GM12878 (cell line): ENCODE measurements at regions not wholly inside any gene's neighbourhood (a gene's known extent, or its start where the extent isn't known, plus 50 kb on each side); places are given as distances from the start of the nearest gene placed in this dataset.

Experiments
- ATAC-seq: fragments of 200-7000 bp; cut with Tn5 transposase; 3 replicates; pipeline ENCODE4 v1.9.1; 2020; ENCODE audit warnings: mild to moderate bottlenecking, moderate library complexity
- BruUV-seq: library from RNA; stranded (reverse); fragments of 400-500 nt; replicated peaks from 2 replicates; lab custom pipeline; 2021; lab: Mats Ljungman, UMichigan
- CTCF ChIA-PET: fragments of 300-600 bp; sonication (Branson Sonifier 250); formaldehyde crosslinking; extraction: SDS; loops from one replicate; lab custom pipeline; 2021; ENCODE audit warnings: inconsistent platforms; lab: Yijun Ruan, JAX
- POLR2A ChIA-PET: fragments of 350-600 bp; formaldehyde crosslinking; extraction: SDS; loops from one replicate; lab custom pipeline; 2021; ENCODE audit warnings: inconsistent platforms; lab: Charles Lee
- RAD21 ChIA-PET: fragments of 300-600 bp; sonication (Branson Sonifier 250); formaldehyde crosslinking; loops from one replicate; lab custom pipeline; 2023; ENCODE audit warnings: antibody characterized with exemption; ENCODE audit not compliant: unreplicated experiment; lab: Charles Lee
- SMC1A ChIA-PET: fragments of 300-600 bp; sonication (Branson Sonifier 250); formaldehyde crosslinking; loops from one replicate; lab custom pipeline; 2023; ENCODE audit not compliant: unreplicated experiment, uncharacterized antibody; lab: Charles Lee
- DNase-seq: peaks from one replicate; pipeline ENCODE4 v3.0.0-alpha.2; 2011; ENCODE audit warnings: low read depth, low spot score
- FAIRE-seq: peaks from 3 replicates; lab custom pipeline; 2011; peaks lifted over from hg19 to GRCh38; lab: Jason Lieb, UNC
- H2AFZ ChIP-seq: 2 replicates; pipeline ENCODE4 v1.6.0; 2011; ENCODE audit warnings: low read depth, low read length, control low read depth; ENCODE audit not compliant: control insufficient read depth
- H3K27ac ChIP-seq: 2 replicates; pipeline ENCODE4 v1.5.1; 2011; ENCODE audit warnings: control low read depth; ENCODE audit not compliant: control insufficient read depth, insufficient read depth
- H3K27me3 ChIP-seq, 2 experiments: replicated peaks in 1 of 2; 2 replicates each; pipeline versions ENCODE4 v1.6.0 to v1.6.1; 2011; ENCODE audit warnings: low read length in 1 of 2; ENCODE audit not compliant: control insufficient read depth in 2 of 2, insufficient read depth in 2 of 2
- H3K36me3 ChIP-seq, 2 experiments: 2 replicates each; pipeline ENCODE4 v1.5.1; 2011; ENCODE audit warnings: low read length in 1 of 2; ENCODE audit not compliant: control insufficient read depth in 2 of 2, insufficient read depth in 2 of 2
- H3K4me1 ChIP-seq: 2 replicates; pipeline ENCODE4 v1.6.1; 2011; ENCODE audit warnings: mild to moderate bottlenecking, low read length, moderate library complexity, mixed read lengths; ENCODE audit not compliant: control insufficient read depth, insufficient read depth
- H3K4me2 ChIP-seq: 2 replicates; pipeline ENCODE4 v1.6.0; 2011; ENCODE audit warnings: control low read depth; ENCODE audit not compliant: control insufficient read depth, insufficient read depth
- H3K4me3 ChIP-seq: fragments of 200-600 bp; sonication (generic); 2 replicates; pipeline ENCODE4 v1.5.1; 2016
- H3K79me2 ChIP-seq: 2 replicates; pipeline ENCODE4 v1.6.0; 2011; ENCODE audit warnings: low read length; ENCODE audit not compliant: control insufficient read depth, insufficient read depth
- H3K9ac ChIP-seq: 2 replicates; pipeline ENCODE4 v1.8.0; 2011; ENCODE audit warnings: low read length, control low read depth, mixed read lengths; ENCODE audit not compliant: control insufficient read depth, insufficient read depth
- H3K9me3 ChIP-seq: replicated peaks from 3 replicates; pipeline ENCODE4 v1.5.1; 2011; ENCODE audit warnings: mild to moderate bottlenecking, low read length; ENCODE audit not compliant: control insufficient read depth, insufficient read depth
- H4K20me1 ChIP-seq: 2 replicates; pipeline ENCODE4 v1.6.0; 2011; ENCODE audit not compliant: control insufficient read depth, insufficient read depth
- BCL11A ChIP-seq: IDR thresholded peaks from 2 replicates; pipeline ENCODE4 v1.6.1; 2011; ENCODE audit warnings: low read depth, low read length
- BMI1 ChIP-seq: fragments of 450-650 bp; IDR thresholded peaks from 2 replicates; pipeline ENCODE4 v1.6.1; 2016; ENCODE audit warnings: mild to moderate bottlenecking, moderate library complexity, borderline replicate concordance
- CEBPB ChIP-seq, 2 experiments: fragments of 150-350 bp in 1 of 2; IDR thresholded peaks; 2 replicates each; pipeline ENCODE4 v1.6.1; 2012 to 2014; ENCODE audit warnings: low read depth in 2 of 2, low read length in 2 of 2, borderline replicate concordance in 1 of 2, inconsistent platforms in 1 of 2
- CREM ChIP-seq: IDR thresholded peaks from 2 replicates; pipeline ENCODE4 v1.6.1; 2014; ENCODE audit warnings: antibody characterized with exemption, low read depth
- HDGF ChIP-seq: fragments of 450-650 bp; IDR thresholded peaks from 2 replicates; pipeline ENCODE4 v1.6.1; 2016; ENCODE audit warnings: antibody characterized with exemption
- IKZF2 ChIP-seq, 2 experiments: fragments of 450-650 bp; IDR thresholded peaks; 2 replicates each; pipeline ENCODE4 v1.6.1; 2017; ENCODE audit warnings: mild to moderate bottlenecking in 2 of 2, moderate library complexity in 2 of 2
- MEF2B ChIP-seq: fragments of 450-650 bp; IDR thresholded peaks from 2 replicates; pipeline ENCODE4 v1.6.1; 2018; ENCODE audit warnings: mild to moderate bottlenecking, moderate library complexity; ENCODE audit not compliant: partially characterized antibody, poor library complexity, severe bottlenecking
- NFIC ChIP-seq: IDR thresholded peaks from 2 replicates; pipeline ENCODE4 v1.6.1; 2012; ENCODE audit warnings: low read depth, mild to moderate bottlenecking, inconsistent platforms, low read length, moderate library complexity
- NFXL1 ChIP-seq: fragments of 450-650 bp; IDR thresholded peaks from 2 replicates; pipeline ENCODE4 v1.6.1; 2017; ENCODE audit warnings: antibody characterized with exemption, mild to moderate bottlenecking, borderline replicate concordance
- NFYA ChIP-seq: IDR thresholded peaks from 2 replicates; pipeline ENCODE4 v1.6.1; 2011; ENCODE audit warnings: low read depth, mild to moderate bottlenecking, low read length, improper control_type of control experiment, borderline replicate concordance
- POU2F2 ChIP-seq: IDR thresholded peaks from 3 replicates; pipeline ENCODE4 v1.6.1; 2011; ENCODE audit warnings: low read depth, mild to moderate bottlenecking, low read length, borderline replicate concordance
- SIX5 ChIP-seq: IDR thresholded peaks from 2 replicates; pipeline ENCODE4 v1.6.1; 2011; ENCODE audit warnings: mild to moderate bottlenecking, low read depth, low read length, moderate library complexity; ENCODE audit not compliant: severe bottlenecking
- SMAD1 ChIP-seq: fragments of 450-650 bp; IDR thresholded peaks from 2 replicates; pipeline ENCODE4 v1.6.1; 2018; ENCODE audit warnings: mild to moderate bottlenecking, low read depth; ENCODE audit not compliant: partially characterized antibody
- WGBS: methylation state at CpG from one replicate; pipeline ENCODE4 v1.1.6; 2016; ENCODE audit warnings: low lambda C conversion rate; ENCODE audit not compliant: insufficient replicate concordance, insufficient coverage; ENCODE audit errors: missing lambda C conversion rate; 5-methylcytosine and 5-hydroxymethylcytosine counted together
- in situ Hi-C: fragments of 300-500 bp; cut with MboI; formaldehyde crosslinking; loops from 9 replicates; pipeline ENCODE4 v1.14.3; 2018; ENCODE audit warnings: mixed read lengths
- intact Hi-C: fragments of 100-400 bp; cut with micrococcal nuclease; formaldehyde crosslinking; loops from one replicate; pipeline ENCODE4 v1.14.2; 2022; ENCODE audit not compliant: unreplicated experiment
- TF ChIP-seq, protein P1 (sequence below): IDR thresholded peaks from 2 replicates; pipeline ENCODE4 v1.6.1; 2012; ENCODE audit warnings: low read depth, low read length, improper control_type of control experiment

DNA sequence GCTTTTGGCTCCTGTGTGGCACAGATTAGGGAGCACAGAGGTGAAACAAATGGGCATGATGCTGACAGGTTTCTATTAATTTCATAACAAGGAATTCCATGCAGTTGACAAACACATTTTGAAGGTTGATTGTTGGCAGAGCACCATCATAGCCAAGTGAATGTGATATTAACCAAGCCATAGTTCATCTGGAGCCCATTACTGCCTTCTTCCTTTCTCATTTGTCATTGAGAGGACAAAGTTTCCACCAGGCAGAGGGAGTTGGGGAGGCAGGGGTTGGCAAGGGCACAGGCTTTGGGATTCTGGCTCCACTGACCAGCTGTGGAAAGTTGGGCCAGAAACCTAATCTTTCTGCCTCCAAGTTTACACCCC lies 325.2 kb downstream of the MFSD1 start:
- in situ Hi-C loops: no loop called here

DNA sequence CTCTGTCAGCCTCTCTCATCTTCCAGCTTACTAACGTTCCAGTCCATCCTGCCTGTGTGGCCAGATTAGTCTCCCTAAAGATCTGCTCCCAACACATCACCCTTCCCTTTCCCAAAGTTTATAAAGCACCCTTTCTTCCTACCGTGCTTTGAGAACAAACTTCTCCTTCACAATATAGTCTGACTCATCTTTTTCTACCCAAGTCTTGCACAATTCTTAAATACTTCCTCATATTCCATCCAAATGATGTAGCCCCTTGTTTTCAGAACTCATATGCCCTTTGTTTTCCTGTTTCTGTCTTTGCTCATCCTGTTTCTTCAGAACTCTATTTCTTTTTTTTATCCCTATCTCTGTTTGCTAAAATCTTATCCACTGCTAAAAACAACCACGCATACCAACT lies 326.8 kb downstream of the MFSD1 start:
- H3K36me3 ChIP-seq: no peaks in the 10 kb centered on the region
- H2AFZ ChIP-seq: no peak overlapping the region
- H3K9me3 ChIP-seq: no peaks in the 10 kb centered on the region
- ChIA-PET RAD21 (no interaction called here), SMC1A (interaction anchor here (1.0 kb wide), 1 partner anchor 132 kb away, joined by 3 read pairs; no protein-coding TSS in a partner anchor), POLR2A (no interaction called here), CTCF (interaction anchor here (0.7 kb wide), 1 partner anchor 132 kb away, joined by 3 read pairs; no protein-coding TSS in a partner anchor)
- no peak overlapping the region for H3K4me2 ChIP-seq
- FAIRE-seq (no peak), ATAC-seq (no peak), DNase-seq (no peak)
- no peak for TF ChIP-seq SMAD1
- no peak for TF ChIP-seq SIX5
- no peak for TF ChIP-seq CREM
- TF ChIP-seq POU2F2: no peak
- TF ChIP-seq NFIC: no peak
- no peak for TF ChIP-seq HDGF
- H3K4me1 ChIP-seq: no peaks in the 10 kb centered on the region
- H3K27ac ChIP-seq: no peak overlapping the region
- no peak overlapping the region for H3K4me3 ChIP-seq
- in situ Hi-C loops (no loop called here), intact Hi-C loops (no loop called here)
- BruUV-seq: no TSS peak
- H3K79me2 ChIP-seq: no peaks in the 10 kb centered on the region
- H3K27me3 ChIP-seq: no peaks in the 10 kb centered on the region; a peak in 1 of 4 replicates
- WGBS: 17% methylated on average over 3 of the region's 3 CpGs
- no peak overlapping the region for H3K9ac ChIP-seq
- H4K20me1 ChIP-seq: no peaks in the 10 kb centered on the region

More for the DNA sequence above, 325.2 kb downstream of the MFSD1 start:
- intact Hi-C loops: no loop called here
- RAD21 ChIA-PET: no interaction called here
- SMC1A ChIA-PET: interaction anchor here (0.8 kb wide), 1 partner anchor 36 kb away, joined by 3 read pairs; no protein-coding TSS in a partner anchor
- Histone ChIP-seq H3K4me3 (no peak overlapping the region), H3K9ac (no peak overlapping the region), H3K9me3 (no peaks in the 10 kb centered on the region), H3K4me2 (no peak overlapping the region), H3K4me1 (no peaks in the 10 kb centered on the region), H3K36me3 (no peaks in the 10 kb centered on the region), H2AFZ (no peak overlapping the region), H3K27ac (no peak overlapping the region), H3K79me2 (no peaks in the 10 kb centered on the region), H4K20me1 (no peaks in the 10 kb centered on the region), H3K27me3 (no peaks in the 10 kb centered on the region; a peak in 1 of 4 replicates)
- no TSS peak for BruUV-seq
- no peak for DNase-seq
- ATAC-seq: no peak
- POLR2A ChIA-PET: no interaction called here
- CTCF ChIA-PET: interaction anchor here (1.4 kb wide), 1 partner anchor 281 kb away, joined by 3 read pairs; no protein-coding TSS in a partner anchor
- FAIRE-seq: no peak
- TF ChIP-seq BMI1 (no peak), NFYA (no peak), NFXL1 (no peak), IKZF2 (IDR thresholded peaks at IDR 0.05) (no peak), CEBPB (IDR thresholded peaks at IDR 0.05; ENCODE audit: borderline replicate concordance in 1 of 2, low read depth in 2 of 2, low read length in 2 of 2) (no peak), MEF2B (no peak), BCL11A (no peak)
- TF ChIP-seq, protein P1, sequence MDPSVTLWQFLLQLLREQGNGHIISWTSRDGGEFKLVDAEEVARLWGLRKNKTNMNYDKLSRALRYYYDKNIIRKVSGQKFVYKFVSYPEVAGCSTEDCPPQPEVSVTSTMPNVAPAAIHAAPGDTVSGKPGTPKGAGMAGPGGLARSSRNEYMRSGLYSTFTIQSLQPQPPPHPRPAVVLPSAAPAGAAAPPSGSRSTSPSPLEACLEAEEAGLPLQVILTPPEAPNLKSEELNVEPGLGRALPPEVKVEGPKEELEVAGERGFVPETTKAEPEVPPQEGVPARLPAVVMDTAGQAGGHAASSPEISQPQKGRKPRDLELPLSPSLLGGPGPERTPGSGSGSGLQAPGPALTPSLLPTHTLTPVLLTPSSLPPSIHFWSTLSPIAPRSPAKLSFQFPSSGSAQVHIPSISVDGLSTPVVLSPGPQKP: no peak
